ENCODE measurements at regions not wholly inside any gene's neighbourhood (a gene's known extent, or its start where the extent isn't known, plus 50 kb on each side); places are given as distances from the start of the nearest gene placed in this dataset.
"Not testable (repeated sequence)": the region's sequence is repeated elsewhere in the genome, so short reads cannot be mapped to it uniquely, and the experiment has no call there.

DNA sequence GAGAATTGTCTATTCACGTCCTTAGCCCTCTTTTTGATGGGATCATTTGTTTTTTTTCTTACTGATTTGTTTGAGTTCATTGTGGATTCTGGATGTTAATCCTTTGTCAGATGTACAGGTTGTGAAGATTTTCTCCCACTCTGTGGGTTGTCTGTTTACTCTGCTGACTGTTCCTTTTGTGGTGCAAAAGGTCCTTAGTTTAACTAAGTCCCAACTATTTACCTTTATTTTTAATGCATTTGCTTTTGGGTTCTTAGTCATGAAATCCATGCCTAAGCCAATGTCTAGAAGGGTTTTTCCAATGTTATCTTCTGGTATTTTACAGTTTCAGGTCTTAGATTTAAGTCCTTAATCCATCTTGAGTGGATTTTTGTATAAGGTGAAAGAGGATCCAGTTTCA, 336.3 kb downstream of the TFAP2B start:
- not testable (repeated sequence) for TF ChIP-seq EZH2 (IDR thresholded peaks at IDR 0.05); POLR2AphosphoS5 (IDR thresholded peaks at IDR 0.05; ENCODE audit: borderline replicate concordance, low read depth, low read length)
